ENCODE measurements at regions not wholly inside any gene's neighbourhood (a gene's known extent, or its start where the extent isn't known, plus 50 kb on each side); places are given as distances from the start of the nearest gene placed in this dataset.

- Histone ChIP-seq H3K4me1 (ENCODE audit: insufficient read depth, poor library complexity, severe bottlenecking) (no peaks in the 10 kb centered on the region), H3K27me3 (ENCODE audit: insufficient read depth, poor library complexity, severe bottlenecking) (peaks cover 6% of the 10 kb centered on the region), H3K27ac (ENCODE audit: poor library complexity, severe bottlenecking) (no peak overlapping the region), H3K4me3 (ENCODE audit: severe bottlenecking) (no peak overlapping the region), H3K36me3 (ENCODE audit: low read depth) (no peaks in the 10 kb centered on the region), H3K9me3 (ENCODE audit: severe bottlenecking) (no peaks in the 10 kb centered on the region)
- DNase-seq (ENCODE audit: low spot score) (no peak), ATAC-seq (ENCODE audit: low read depth) (no peak)
- TF ChIP-seq, protein P1, sequence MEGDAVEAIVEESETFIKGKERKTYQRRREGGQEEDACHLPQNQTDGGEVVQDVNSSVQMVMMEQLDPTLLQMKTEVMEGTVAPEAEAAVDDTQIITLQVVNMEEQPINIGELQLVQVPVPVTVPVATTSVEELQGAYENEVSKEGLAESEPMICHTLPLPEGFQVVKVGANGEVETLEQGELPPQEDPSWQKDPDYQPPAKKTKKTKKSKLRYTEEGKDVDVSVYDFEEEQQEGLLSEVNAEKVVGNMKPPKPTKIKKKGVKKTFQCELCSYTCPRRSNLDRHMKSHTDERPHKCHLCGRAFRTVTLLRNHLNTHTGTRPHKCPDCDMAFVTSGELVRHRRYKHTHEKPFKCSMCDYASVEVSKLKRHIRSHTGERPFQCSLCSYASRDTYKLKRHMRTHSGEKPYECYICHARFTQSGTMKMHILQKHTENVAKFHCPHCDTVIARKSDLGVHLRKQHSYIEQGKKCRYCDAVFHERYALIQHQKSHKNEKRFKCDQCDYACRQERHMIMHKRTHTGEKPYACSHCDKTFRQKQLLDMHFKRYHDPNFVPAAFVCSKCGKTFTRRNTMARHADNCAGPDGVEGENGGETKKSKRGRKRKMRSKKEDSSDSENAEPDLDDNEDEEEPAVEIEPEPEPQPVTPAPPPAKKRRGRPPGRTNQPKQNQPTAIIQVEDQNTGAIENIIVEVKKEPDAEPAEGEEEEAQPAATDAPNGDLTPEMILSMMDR (IDR thresholded peaks at IDR 0.05; ENCODE audit: poor library complexity, severe bottlenecking): no peak
Observed at GRCh38 chr13:22468045-22468444, 712.7 kb upstream of the SGCG start.

- H3K9me3 ChIP-seq (ENCODE audit: severe bottlenecking): no peaks in the 10 kb centered on the region
- H3K27ac ChIP-seq (ENCODE audit: poor library complexity, severe bottlenecking): no peak overlapping the region
- DNase-seq (ENCODE audit: low spot score): no peak
- H3K4me3 ChIP-seq (ENCODE audit: severe bottlenecking): no peak overlapping the region
- ATAC-seq (ENCODE audit: low read depth): no peak
- H3K4me1 ChIP-seq (ENCODE audit: insufficient read depth, poor library complexity, severe bottlenecking): no peaks in the 10 kb centered on the region
- TF ChIP-seq, protein P1 (IDR thresholded peaks at IDR 0.05; ENCODE audit: poor library complexity, severe bottlenecking): no peak
- H3K27me3 ChIP-seq (ENCODE audit: insufficient read depth, poor library complexity, severe bottlenecking): peaks cover 6% of the 10 kb centered on the region
- no peaks in the 10 kb centered on the region for H3K36me3 ChIP-seq (ENCODE audit: low read depth)
Observed at GRCh38 chr13:22468824-22469223, 712.0 kb upstream of the SGCG start.

- no peaks in the 10 kb centered on the region for H3K36me3 ChIP-seq (ENCODE audit: low read depth)
- peaks cover 6% of the 10 kb centered on the region for H3K27me3 ChIP-seq (ENCODE audit: insufficient read depth, poor library complexity, severe bottlenecking)
- ATAC-seq (ENCODE audit: low read depth): no peak
- DNase-seq (ENCODE audit: low spot score): no peak
- H3K27ac ChIP-seq (ENCODE audit: poor library complexity, severe bottlenecking): no peak overlapping the region
- no peaks in the 10 kb centered on the region for H3K4me1 ChIP-seq (ENCODE audit: insufficient read depth, poor library complexity, severe bottlenecking)
- no peak overlapping the region for H3K4me3 ChIP-seq (ENCODE audit: severe bottlenecking)
- TF ChIP-seq, protein P1 (IDR thresholded peaks at IDR 0.05; ENCODE audit: poor library complexity, severe bottlenecking): no peak
- no peaks in the 10 kb centered on the region for H3K9me3 ChIP-seq (ENCODE audit: severe bottlenecking)
Observed at GRCh38 chr13:22469452-22469851, 711.3 kb upstream of the SGCG start.

DNA sequence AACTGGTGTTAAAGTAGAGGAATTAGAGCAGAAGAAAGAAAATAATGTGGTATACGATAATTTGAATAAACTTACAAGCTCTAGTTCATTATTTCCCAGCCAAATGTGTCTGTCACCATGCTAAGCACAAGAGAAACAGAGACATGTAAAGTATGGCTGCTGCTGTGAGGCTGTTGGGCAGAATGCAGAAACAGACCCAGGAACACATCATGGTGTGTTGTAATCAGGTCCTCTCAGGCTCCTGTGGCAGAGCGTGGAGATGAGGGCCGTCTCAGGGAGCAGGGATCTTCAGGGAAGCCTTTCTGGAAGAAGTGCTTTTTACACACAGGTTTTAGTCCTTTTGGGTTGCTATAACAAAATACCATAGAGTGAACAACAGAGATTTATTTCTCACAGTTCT lies 710.7 kb upstream of the SGCG start:
- Histone ChIP-seq H3K4me3 (ENCODE audit: severe bottlenecking) (no peak overlapping the region), H3K4me1 (ENCODE audit: insufficient read depth, poor library complexity, severe bottlenecking) (no peaks in the 10 kb centered on the region), H3K27me3 (ENCODE audit: insufficient read depth, poor library complexity, severe bottlenecking) (peaks cover 6% of the 10 kb centered on the region), H3K36me3 (ENCODE audit: low read depth) (no peaks in the 10 kb centered on the region), H3K9me3 (ENCODE audit: severe bottlenecking) (no peaks in the 10 kb centered on the region), H3K27ac (ENCODE audit: poor library complexity, severe bottlenecking) (no peak overlapping the region)
- DNase-seq (ENCODE audit: low spot score) (no peak), ATAC-seq (ENCODE audit: low read depth) (no peak)
- TF ChIP-seq, protein P1 (IDR thresholded peaks at IDR 0.05; ENCODE audit: poor library complexity, severe bottlenecking): no peak

- TF ChIP-seq, protein P1 (IDR thresholded peaks at IDR 0.05; ENCODE audit: poor library complexity, severe bottlenecking): no peak
- ATAC-seq (ENCODE audit: low read depth): no peak
- Histone ChIP-seq H3K9me3 (ENCODE audit: severe bottlenecking) (no peaks in the 10 kb centered on the region), H3K36me3 (ENCODE audit: low read depth) (no peaks in the 10 kb centered on the region), H3K4me1 (ENCODE audit: insufficient read depth, poor library complexity, severe bottlenecking) (no peaks in the 10 kb centered on the region), H3K4me3 (ENCODE audit: severe bottlenecking) (no peak overlapping the region), H3K27me3 (ENCODE audit: insufficient read depth, poor library complexity, severe bottlenecking) (no peaks in the 10 kb centered on the region), H3K27ac (ENCODE audit: poor library complexity, severe bottlenecking) (no peak overlapping the region)
- no peak for DNase-seq (ENCODE audit: low spot score)
Observed at GRCh38 chr13:22482496-22483000, 698.2 kb upstream of the SGCG start.
